Frontal cortex (tissue), 3 donors: ENCODE measurements at regions not wholly inside any gene's neighbourhood (a gene's known extent, or its start where the extent isn't known, plus 50 kb on each side); places are given as distances from the start of the nearest gene placed in this dataset.

Experiments used
- DNase-seq, 2 donors: peaks; one replicate each; pipeline ENCODE4 v3.0.0; 2012; ENCODE audit warnings: low spot score in 2 of 2
- FAIRE-seq: peaks from 2 replicates; lab custom pipeline; 2012; peaks lifted over from hg19 to GRCh38; lab: Jason Lieb, UNC
- donor health status: control.
- donor health status: control.
- donor health status: control.

- no peak for DNase-seq
- no peak for FAIRE-seq
Measured at GRCh38 chr20:56978475-56978874, 288.0 kb downstream of the BMP7 start.

- FAIRE-seq (no peak), DNase-seq (no peak)
Measured at GRCh38 chr20:56979125-56979524, 287.3 kb downstream of the BMP7 start.

GRCh38 chr20:56981301-56981700 is 285.1 kb downstream of the BMP7 start:
- DNase-seq, result no peak

GRCh38 chr20:56983813-56984212 is 282.6 kb downstream of the BMP7 start:
- FAIRE-seq (no peak), DNase-seq (no peak)

More at GRCh38 chr20:56981301-56981700, 285.1 kb downstream of the BMP7 start:
- FAIRE-seq, result no peak

DNA sequence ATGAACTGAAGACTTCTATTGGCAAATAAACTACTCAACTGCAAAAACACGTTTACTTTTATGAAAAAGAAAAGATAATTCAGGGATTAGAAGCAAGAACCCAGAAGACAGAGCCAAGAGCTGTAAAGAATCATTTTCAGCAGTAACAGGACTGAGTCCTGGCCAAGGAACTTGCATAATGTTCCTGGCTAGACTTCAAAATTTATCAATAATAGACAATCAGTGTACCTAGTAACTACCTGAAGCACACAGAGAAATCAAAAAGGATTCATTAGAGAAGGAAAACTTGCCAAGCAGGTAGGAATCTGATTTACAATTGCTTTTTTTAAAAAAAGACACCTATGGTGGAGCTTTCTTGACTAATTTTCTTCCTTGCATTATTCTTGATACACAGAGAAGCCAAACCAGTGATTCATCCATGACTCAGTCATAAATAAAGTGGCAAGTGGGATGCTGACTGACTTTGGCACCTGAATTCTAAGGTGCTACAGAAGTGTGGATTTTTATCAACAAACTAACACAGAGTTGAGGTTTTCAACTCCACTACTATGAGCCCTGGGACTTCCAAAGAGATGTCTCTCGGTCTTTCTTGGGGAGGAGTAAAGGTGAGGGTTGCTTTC is 281.3 kb downstream of the BMP7 start:
- no peak for FAIRE-seq
- DNase-seq, result no peak

DNA sequence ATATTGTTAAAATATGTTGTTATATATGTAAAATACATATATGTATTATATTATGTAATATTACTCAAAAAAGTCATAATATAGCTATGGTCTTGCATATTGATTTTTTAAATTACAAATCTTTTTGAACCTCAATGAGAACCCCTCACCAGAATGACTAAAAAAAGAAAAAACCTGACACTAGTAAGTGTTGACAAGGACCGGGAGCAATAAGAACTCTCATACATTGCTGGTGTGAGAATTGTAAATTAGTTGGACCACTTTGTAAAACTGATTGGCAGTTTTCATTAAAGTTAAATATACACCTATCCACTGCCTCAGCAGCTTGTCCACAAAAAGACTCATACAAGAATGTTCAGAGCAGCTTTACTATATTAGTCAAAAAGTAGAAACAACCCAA is 280.0 kb downstream of the BMP7 start:
- no peak for DNase-seq
- no peak for FAIRE-seq

- no peak for FAIRE-seq
- no peak for DNase-seq
Measured at GRCh38 chr20:56986931-56987720, 279.3 kb downstream of the BMP7 start.

GRCh38 chr20:56987986-56988385 is 278.5 kb downstream of the BMP7 start:
- no peak for FAIRE-seq
- DNase-seq, result no peak

DNA sequence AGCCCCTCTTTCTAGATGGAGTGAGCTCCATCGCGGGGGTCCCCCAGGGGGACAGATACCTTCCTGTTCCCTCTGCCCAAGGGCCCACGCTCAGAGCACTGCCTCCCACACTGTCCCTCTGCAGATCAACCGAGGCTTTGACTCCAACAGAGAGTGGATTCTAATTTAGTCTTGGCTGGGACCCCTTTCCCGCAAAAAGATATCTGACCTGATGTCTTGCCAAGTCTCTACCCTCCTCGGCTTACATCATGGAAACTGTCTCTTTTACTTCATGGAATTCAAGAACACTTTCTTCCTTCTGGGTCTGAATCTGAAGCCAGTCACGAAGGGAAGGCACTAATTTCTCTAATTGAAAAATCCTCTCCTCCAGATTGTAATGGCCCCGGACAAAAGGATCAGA is 278.0 kb downstream of the BMP7 start:
- FAIRE-seq (no peak), DNase-seq (no peak)

- no peak for FAIRE-seq
- no peak for DNase-seq
Measured at GRCh38 chr20:56989516-56989915, 276.9 kb downstream of the BMP7 start.

DNA sequence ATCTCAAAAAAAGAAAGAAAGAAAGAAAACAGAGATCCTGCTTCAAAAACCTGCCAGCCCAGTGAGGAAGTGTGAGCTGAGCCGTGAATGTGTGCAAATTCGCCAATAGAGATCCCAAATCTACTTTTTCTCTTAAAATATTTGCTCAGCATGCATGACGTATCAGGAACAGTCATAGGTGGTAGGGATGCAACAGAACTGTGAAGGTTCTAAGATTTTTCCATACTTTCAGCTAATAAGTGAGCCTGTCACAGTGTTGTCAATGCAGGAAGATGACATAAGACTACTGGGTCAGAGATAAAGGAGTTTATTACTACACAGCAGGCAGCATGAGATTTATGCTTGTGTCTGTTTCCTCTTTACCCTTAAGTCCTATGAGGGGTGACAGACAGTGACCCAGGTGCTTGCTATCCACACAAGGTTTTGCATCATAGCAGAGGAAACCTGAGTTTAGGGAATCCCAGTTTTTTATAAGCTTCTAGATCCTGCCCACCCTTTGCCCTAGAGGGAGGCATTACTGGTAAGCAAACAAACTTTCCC is 273.4 kb downstream of the BMP7 start:
- FAIRE-seq (no peak), DNase-seq (no peak)

GRCh38 chr20:56994006-56994405 is 272.4 kb downstream of the BMP7 start:
- FAIRE-seq, result no peak

GRCh38 chr20:56995149-56995548 is 271.3 kb downstream of the BMP7 start:
- no peak for DNase-seq

More at GRCh38 chr20:56994006-56994405, 272.4 kb downstream of the BMP7 start:
- DNase-seq, result no peak

GRCh38 chr20:56995635-56996075 is 270.8 kb downstream of the BMP7 start:
- DNase-seq (no peak), FAIRE-seq (no peak)

More at GRCh38 chr20:56995149-56995548, 271.3 kb downstream of the BMP7 start:
- no peak for FAIRE-seq

GRCh38 chr20:56996533-56996932 is 269.9 kb downstream of the BMP7 start:
- FAIRE-seq (no peak), DNase-seq (no peak)

GRCh38 chr20:56998438-56998837 is 268.0 kb downstream of the BMP7 start:
- no peak for DNase-seq
- FAIRE-seq, result no peak

DNA sequence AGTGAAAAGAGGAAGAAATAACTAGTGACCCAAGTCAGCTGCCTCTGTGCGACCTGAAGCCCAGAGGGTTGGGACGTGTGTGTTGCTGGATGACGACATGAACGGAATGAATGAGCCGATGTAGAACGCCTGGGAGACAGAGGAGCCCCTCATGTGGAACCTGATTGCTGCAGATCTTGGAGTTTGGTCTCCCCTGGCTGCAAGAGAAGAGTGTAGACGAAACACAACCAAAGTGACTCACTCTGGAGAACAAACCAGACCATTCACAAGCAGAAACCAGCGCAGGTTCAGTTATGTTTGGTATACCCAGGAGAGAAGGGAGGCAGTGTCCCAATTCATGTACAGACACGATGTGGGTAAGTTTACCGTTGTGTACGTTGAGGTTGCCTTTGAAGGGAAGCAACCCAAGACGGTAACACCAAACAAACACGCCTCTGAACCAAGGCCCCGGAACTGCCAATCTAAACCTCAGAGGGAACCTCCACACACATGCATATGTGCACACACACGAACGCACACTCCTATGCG is 265.9 kb downstream of the BMP7 start:
- FAIRE-seq (no peak), DNase-seq (no peak)

DNA sequence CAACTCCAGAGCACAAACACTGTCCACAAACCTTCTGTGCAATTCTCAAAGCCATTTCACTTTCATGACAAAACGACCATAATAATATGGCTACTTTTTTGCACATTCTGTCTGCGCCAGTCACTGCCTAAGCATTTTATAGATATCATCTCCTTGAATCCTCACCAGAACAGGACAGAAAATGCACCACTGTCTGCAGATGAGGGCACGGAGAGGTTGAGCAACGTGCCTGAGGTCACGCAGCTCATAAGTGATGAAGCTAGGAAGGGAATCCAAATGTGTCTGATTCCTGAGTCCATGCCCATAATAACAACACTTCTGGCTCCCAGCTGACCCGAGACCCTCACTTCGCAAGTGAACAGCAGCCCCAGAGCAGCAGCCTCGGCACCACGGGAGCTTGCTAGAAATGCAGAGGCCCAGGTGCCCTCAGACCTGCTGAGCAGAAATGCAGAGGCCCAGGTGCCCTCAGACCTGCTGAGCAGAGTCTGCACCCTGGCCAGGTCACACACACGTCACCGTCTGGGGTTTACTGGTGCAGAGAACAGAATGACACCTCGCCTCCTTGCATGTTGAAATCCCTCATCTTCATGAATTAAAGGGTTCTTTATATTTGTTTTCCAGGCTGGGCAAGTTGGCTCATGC is 265.2 kb downstream of the BMP7 start:
- FAIRE-seq (no peak), DNase-seq (no peak)

DNA sequence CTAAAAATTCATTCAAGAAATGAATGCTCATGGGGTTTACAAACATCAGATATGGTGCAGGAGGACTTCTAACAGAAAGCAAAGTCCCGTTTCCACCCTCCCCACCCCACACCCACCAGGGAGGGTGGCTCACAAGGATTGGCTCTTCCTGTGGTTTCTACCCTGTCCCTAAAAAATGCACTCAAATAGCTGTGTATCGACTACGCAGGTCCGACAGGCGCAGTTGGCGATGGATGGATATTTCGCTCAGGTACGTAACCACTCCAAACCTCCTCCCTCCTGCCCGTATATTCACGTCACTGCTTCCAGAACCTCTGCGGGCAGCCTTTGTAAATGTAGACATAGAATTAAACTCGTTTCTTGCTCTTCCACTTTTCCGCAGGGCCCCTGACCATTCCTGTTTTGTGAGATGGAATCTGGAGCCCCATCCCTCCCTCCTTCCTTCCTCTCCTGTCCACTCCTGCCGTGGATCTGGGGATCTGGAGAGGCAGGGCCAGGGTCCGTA is 264.3 kb downstream of the BMP7 start:
- DNase-seq (no peak), FAIRE-seq (no peak)

DNA sequence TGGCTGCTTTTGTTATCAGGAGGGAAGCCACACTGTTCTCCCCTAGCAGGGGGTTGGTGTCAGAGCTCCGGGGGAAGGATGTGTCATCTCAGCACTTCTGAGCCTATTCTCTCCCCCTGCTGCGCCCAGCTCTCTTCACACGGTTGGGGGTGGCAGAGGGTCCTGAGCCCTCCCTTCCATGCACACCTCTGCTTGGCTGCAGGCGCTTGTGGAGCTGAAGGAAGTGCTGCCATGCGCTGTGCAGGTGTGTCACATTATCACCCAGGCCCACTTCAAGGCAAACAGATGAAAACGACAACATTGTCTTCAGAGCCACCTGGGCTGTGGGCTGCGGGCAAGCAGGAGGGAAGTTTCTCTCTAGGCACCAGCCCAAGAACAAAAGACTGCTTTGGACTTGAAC is 263.4 kb downstream of the BMP7 start:
- no peak for FAIRE-seq
- no peak for DNase-seq
